Ishikawa (cell line): ENCODE measurements at regions not wholly inside any gene's neighbourhood (a gene's known extent, or its start where the extent isn't known, plus 50 kb on each side); places are given as distances from the start of the nearest gene placed in this dataset.

ENCODE experiments used
- CEBPB ChIP-seq: IDR thresholded peaks from 2 replicates; pipeline ENCODE4 v1.6.1; 2012
- CREB1 ChIP-seq: IDR thresholded peaks from 2 replicates; pipeline ENCODE4 v1.6.1; 2012; ENCODE audit warnings: low read depth
- EGR1 ChIP-seq: IDR thresholded peaks from 2 replicates; pipeline ENCODE4 v1.6.1; 2012
- EP300 ChIP-seq: IDR thresholded peaks from 2 replicates; pipeline ENCODE4 v1.6.1; 2012; ENCODE audit warnings: borderline replicate concordance
- FOXM1 ChIP-seq: IDR thresholded peaks from 2 replicates; pipeline ENCODE4 v1.6.1; 2012; ENCODE audit warnings: low read depth, borderline replicate concordance
- NFIC ChIP-seq: IDR thresholded peaks from 2 replicates; pipeline ENCODE4 v1.6.1; 2012
- RAD21 ChIP-seq: IDR thresholded peaks from 2 replicates; pipeline ENCODE4 v1.6.1; 2012; ENCODE audit warnings: low read depth
- TAF1 ChIP-seq: IDR thresholded peaks from 2 replicates; pipeline ENCODE4 v1.6.1; 2012; ENCODE audit warnings: low read depth, mild to moderate bottlenecking
- TCF12 ChIP-seq: IDR thresholded peaks from 2 replicates; pipeline ENCODE4 v1.6.1; 2012; ENCODE audit warnings: low read depth
- TEAD4 ChIP-seq: IDR thresholded peaks from 2 replicates; pipeline ENCODE4 v1.6.1; 2012
- USF1 ChIP-seq: IDR thresholded peaks from 2 replicates; pipeline ENCODE4 v1.6.1; 2012
- YY1 ChIP-seq: IDR thresholded peaks from 2 replicates; pipeline ENCODE4 v1.6.1; 2012; ENCODE audit warnings: low read depth
- ZBTB7A ChIP-seq: IDR thresholded peaks from 2 replicates; pipeline ENCODE4 v1.6.1; 2012; ENCODE audit warnings: low read depth
- TF ChIP-seq, protein P1 (sequence below): IDR thresholded peaks from 2 replicates; pipeline ENCODE4 v1.6.1; 2012; ENCODE audit warnings: low read depth, mild to moderate bottlenecking
- TF ChIP-seq, protein P2 (sequence below): IDR thresholded peaks from 2 replicates; pipeline ENCODE4 v1.6.1; 2012

GRCh38 chr7:111653846-111654245, 91.6 kb upstream of the IMMP2L start:
- TF ChIP-seq CREB1 (no peak), TCF12 (no peak), ZBTB7A (no peak), CEBPB (no peak), TEAD4 (no peak), EGR1 (no peak), FOXM1 (no peak), RAD21 (no peak), TAF1 (no peak), USF1 (no peak), YY1 (no peak), EP300 (no peak), NFIC (no peak)
- TF ChIP-seq, protein P1, sequence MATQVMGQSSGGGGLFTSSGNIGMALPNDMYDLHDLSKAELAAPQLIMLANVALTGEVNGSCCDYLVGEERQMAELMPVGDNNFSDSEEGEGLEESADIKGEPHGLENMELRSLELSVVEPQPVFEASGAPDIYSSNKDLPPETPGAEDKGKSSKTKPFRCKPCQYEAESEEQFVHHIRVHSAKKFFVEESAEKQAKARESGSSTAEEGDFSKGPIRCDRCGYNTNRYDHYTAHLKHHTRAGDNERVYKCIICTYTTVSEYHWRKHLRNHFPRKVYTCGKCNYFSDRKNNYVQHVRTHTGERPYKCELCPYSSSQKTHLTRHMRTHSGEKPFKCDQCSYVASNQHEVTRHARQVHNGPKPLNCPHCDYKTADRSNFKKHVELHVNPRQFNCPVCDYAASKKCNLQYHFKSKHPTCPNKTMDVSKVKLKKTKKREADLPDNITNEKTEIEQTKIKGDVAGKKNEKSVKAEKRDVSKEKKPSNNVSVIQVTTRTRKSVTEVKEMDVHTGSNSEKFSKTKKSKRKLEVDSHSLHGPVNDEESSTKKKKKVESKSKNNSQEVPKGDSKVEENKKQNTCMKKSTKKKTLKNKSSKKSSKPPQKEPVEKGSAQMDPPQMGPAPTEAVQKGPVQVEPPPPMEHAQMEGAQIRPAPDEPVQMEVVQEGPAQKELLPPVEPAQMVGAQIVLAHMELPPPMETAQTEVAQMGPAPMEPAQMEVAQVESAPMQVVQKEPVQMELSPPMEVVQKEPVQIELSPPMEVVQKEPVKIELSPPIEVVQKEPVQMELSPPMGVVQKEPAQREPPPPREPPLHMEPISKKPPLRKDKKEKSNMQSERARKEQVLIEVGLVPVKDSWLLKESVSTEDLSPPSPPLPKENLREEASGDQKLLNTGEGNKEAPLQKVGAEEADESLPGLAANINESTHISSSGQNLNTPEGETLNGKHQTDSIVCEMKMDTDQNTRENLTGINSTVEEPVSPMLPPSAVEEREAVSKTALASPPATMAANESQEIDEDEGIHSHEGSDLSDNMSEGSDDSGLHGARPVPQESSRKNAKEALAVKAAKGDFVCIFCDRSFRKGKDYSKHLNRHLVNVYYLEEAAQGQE = no peak
- TF ChIP-seq, protein P2, sequence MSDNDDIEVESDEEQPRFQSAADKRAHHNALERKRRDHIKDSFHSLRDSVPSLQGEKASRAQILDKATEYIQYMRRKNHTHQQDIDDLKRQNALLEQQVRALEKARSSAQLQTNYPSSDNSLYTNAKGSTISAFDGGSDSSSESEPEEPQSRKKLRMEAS = no peak

- TF ChIP-seq USF1 = no peak
- TF ChIP-seq ZBTB7A = no peak
- TF ChIP-seq, protein P2 = no peak
- TF ChIP-seq TAF1 = no peak
- TF ChIP-seq CREB1 = no peak
- no peak for TF ChIP-seq TEAD4
- no peak for TF ChIP-seq YY1
- no peak for TF ChIP-seq EP300
- no peak for TF ChIP-seq CEBPB
- no peak for TF ChIP-seq FOXM1
- no peak for TF ChIP-seq EGR1
- no peak for TF ChIP-seq RAD21
These were observed 88.2 kb upstream of the IMMP2L start for GRCh38 chr7:111650456-111650999.

- TF ChIP-seq, protein P2 = no peak
- no peak for TF ChIP-seq USF1
- no peak for TF ChIP-seq CREB1
- no peak for TF ChIP-seq NFIC
- no peak for TF ChIP-seq RAD21
- TF ChIP-seq ZBTB7A = no peak
- TF ChIP-seq TCF12 = no peak
- no peak for TF ChIP-seq EP300
- TF ChIP-seq, protein P1 = no peak
- TF ChIP-seq CEBPB = no peak
- no peak for TF ChIP-seq FOXM1
- no peak for TF ChIP-seq TAF1
- no peak for TF ChIP-seq YY1
- TF ChIP-seq TEAD4 = no peak
- no peak for TF ChIP-seq EGR1
These were observed 85.6 kb upstream of the IMMP2L start for GRCh38 chr7:111647881-111648280.

DNA sequence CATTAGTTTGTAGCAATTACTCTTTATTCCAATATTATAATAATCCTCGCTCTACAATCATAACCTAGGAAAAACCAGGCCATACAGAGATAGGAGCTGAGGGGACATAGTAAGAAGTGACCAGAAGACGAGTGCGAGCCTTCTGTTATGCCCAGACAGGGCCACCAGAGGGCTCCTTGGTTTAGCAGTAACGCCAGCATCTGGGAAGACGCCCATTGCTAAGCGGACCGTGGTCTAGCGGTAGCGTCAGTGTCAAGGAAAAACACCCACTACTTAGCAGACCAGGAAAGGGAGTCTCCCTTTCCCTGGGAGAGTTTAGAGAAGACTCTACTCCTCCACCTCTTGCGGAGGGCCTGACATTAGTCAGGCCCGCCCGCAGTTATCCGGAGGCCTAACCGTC, 82.3 kb upstream of the IMMP2L start:
- TF ChIP-seq RAD21 = peak; percentile 31; the same call in 1 of the 2 replicates

DNA sequence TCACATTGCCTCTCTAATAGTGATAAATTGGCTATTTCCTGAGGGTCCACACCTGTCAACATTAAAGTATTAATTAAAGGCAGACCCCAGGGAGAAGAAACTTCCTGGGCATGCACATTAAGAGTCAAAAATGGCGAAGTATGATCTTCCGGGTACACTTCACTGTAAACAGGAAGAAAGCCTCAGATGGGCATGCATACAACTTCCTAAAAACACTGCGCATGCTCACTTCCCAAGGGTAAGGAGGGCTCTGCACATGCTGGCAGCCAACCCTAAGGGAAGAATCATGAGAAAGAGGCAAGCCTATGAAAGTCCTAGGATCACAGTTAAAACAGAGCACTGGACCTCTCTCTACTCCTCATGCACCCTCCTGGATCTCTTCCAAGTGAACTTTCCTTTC, 80.1 kb upstream of the IMMP2L start:
- no peak for TF ChIP-seq YY1
- no peak for TF ChIP-seq CEBPB
- no peak for TF ChIP-seq EP300
- TF ChIP-seq TEAD4 = no peak
- TF ChIP-seq NFIC = no peak
- no peak for TF ChIP-seq FOXM1
- TF ChIP-seq, protein P2 = no peak
- TF ChIP-seq USF1 = no peak
- TF ChIP-seq ZBTB7A = no peak
- no peak for TF ChIP-seq TAF1
- no peak for TF ChIP-seq TCF12
- no peak for TF ChIP-seq EGR1
- no peak for TF ChIP-seq RAD21
- TF ChIP-seq CREB1 = no peak
- TF ChIP-seq, protein P1 = no peak
